Dendritic cell treated with granulocyte-macrophage colony-stimulating factor and Interleukin-4, amounts not matched to agents 40 ng/mL and 50 ng/mL, for 4 days (primary cell): ENCODE measurements at regions not wholly inside any gene's neighbourhood (a gene's known extent, or its start where the extent isn't known, plus 50 kb on each side); places are given as distances from the start of the nearest gene placed in this dataset.

Source experiments
- H3K27ac Mint-ChIP-seq: one replicate; pipeline ENCODE4 v1.8.0; 2022; ENCODE audit warnings: mild to moderate bottlenecking, mixed read lengths
- H3K27me3 Mint-ChIP-seq: one replicate; pipeline ENCODE4 v1.8.0; 2022; ENCODE audit warnings: mild to moderate bottlenecking, mixed read lengths
- H3K36me3 Mint-ChIP-seq: one replicate; pipeline ENCODE4 v1.8.0; 2022; ENCODE audit warnings: low read depth, mixed read lengths
- H3K4me1 Mint-ChIP-seq: one replicate; pipeline ENCODE4 v1.8.0; 2022; ENCODE audit warnings: low read depth, mixed read lengths
- H3K4me3 Mint-ChIP-seq: one replicate; pipeline ENCODE4 v1.8.0; 2022; ENCODE audit warnings: mild to moderate bottlenecking, moderate library complexity, mixed read lengths
- H3K9me3 Mint-ChIP-seq: one replicate; pipeline ENCODE4 v1.8.0; 2022; ENCODE audit warnings: mixed read lengths
- intact Hi-C: fragments of 100-400 bp; cut with micrococcal nuclease; formaldehyde crosslinking; loops from one replicate; pipeline ENCODE4 v1.15.0; 2022

DNA sequence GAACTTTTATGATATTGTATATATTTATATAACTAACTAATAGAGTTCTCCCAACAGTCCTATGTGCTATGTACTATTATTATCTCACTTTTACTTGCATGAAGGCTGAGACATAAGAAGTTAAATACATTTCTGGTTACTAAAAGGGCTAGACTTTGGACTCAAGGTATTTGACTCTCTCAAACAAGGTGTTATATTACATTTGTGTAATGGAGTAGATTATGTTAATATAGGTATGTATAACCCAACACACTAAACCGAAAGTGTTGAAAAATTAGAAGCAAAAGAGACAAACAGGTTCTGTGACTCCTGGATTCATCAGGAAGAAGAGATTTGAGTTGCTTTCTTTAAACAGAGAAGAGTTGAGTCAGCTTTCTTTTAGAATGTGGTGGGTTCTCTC, 733.6 kb upstream of the ZEB2 start:
- H3K27ac Mint-ChIP-seq = no peak overlapping the region
- H3K4me3 Mint-ChIP-seq = no peak overlapping the region
- intact Hi-C loops = no loop called here
- no peaks in the 10 kb centered on the region for H3K9me3 Mint-ChIP-seq
- H3K27me3 Mint-ChIP-seq = peaks cover 75% of the 10 kb centered on the region
- H3K4me1 Mint-ChIP-seq = peaks cover under 1% of the 10 kb centered on the region
- no peaks in the 10 kb centered on the region for H3K36me3 Mint-ChIP-seq

- Mint-ChIP-seq H3K9me3 (no peaks in the 10 kb centered on the region), H3K36me3 (no peaks in the 10 kb centered on the region), H3K27ac (no peak overlapping the region), H3K27me3 (peaks cover 32% of the 10 kb centered on the region), H3K4me3 (no peak overlapping the region), H3K4me1 (no peaks in the 10 kb centered on the region)
- intact Hi-C loops = no loop called here
These were observed 725.5 kb upstream of the ZEB2 start for GRCh38 chr2:145245268-145245870.

DNA sequence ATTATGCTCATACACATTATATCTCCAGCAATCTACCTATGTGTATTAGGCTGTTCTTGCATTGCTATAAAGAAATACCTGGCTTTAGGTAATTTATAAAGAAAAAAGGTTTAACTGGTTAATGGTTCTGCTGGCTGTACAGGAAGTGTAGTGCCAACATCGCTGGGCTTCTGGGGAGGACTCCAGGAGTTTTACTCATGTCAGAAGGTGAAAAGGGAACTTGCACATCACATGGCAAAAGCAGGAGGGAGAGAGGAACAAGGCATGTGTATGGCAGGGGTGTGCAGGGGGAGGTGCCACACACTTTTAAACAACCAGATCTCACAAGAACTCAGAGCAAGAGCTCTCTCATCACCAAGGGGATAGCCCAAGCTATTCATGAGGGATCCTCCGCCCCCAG, 715.4 kb upstream of the ZEB2 start:
- Mint-ChIP-seq H3K4me3 (no peak overlapping the region), H3K27me3 (peaks cover 10% of the 10 kb centered on the region), H3K4me1 (peaks cover 9% of the 10 kb centered on the region), H3K36me3 (no peaks in the 10 kb centered on the region), H3K9me3 (no peaks in the 10 kb centered on the region), H3K27ac (no peak overlapping the region)
- intact Hi-C loops = no loop called here

- no peak overlapping the region for H3K27ac Mint-ChIP-seq
- H3K27me3 Mint-ChIP-seq = peaks cover 12% of the 10 kb centered on the region
- H3K4me3 Mint-ChIP-seq = no peak overlapping the region
- no peaks in the 10 kb centered on the region for H3K9me3 Mint-ChIP-seq
- H3K36me3 Mint-ChIP-seq = no peaks in the 10 kb centered on the region
- peaks cover 8% of the 10 kb centered on the region for H3K4me1 Mint-ChIP-seq
- intact Hi-C loops = no loop called here
These were observed 710.6 kb upstream of the ZEB2 start for GRCh38 chr2:145230546-145230945.

DNA sequence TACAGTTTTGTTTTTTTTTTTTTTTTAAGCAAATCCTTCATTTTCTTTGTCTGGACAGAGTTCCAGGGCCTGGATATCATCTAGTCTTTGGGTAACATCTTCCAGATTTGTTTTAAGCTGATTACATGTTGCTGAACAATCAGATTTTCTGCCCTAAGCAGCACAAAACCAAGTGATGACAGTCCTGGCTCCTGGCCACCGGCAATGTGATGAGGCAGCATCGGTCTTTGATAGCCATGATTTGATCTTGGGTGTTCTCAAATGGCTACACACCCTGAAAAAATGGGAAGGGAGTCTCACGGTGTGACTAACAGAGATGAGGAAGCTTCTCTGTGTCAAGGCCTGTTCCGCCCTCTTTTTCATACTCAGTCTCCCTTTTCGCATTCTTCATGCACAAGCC, 708.6 kb upstream of the ZEB2 start:
- Mint-ChIP-seq H3K27ac (no peak overlapping the region), H3K36me3 (no peaks in the 10 kb centered on the region), H3K9me3 (no peaks in the 10 kb centered on the region), H3K27me3 (peaks cover 7% of the 10 kb centered on the region), H3K4me3 (no peak overlapping the region), H3K4me1 (no peaks in the 10 kb centered on the region)
- intact Hi-C loops = no loop called here

DNA sequence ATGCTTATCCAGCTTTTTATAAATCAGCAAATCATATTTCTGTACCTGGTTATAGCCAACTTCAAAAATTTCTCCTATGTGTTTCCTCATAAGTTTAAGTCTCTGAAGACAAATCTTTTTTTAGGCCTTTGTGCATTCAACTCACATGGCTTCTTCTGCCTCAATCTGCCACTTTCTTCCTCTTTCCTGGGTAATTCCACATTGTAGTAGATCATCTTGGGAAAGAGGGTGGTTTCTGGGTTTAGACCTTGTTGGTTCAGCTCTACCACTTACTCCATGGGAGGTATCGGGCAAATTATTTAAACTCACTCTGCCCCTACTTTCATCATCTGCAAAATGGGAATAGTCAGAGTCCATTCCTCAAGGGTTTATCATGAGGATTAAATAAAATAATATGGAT, 707.0 kb upstream of the ZEB2 start:
- Mint-ChIP-seq H3K4me1 (no peaks in the 10 kb centered on the region), H3K27me3 (peaks cover 7% of the 10 kb centered on the region), H3K9me3 (no peaks in the 10 kb centered on the region), H3K36me3 (no peaks in the 10 kb centered on the region), H3K27ac (no peak overlapping the region), H3K4me3 (no peak overlapping the region)
- intact Hi-C loops = no loop called here

GRCh38 chr2:145221516-145221915, 701.6 kb upstream of the ZEB2 start:
- Mint-ChIP-seq H3K4me1 (peaks cover 5% of the 10 kb centered on the region), H3K9me3 (peaks cover 7% of the 10 kb centered on the region), H3K36me3 (no peaks in the 10 kb centered on the region), H3K4me3 (no peak overlapping the region), H3K27ac (no peak overlapping the region), H3K27me3 (peaks cover 4% of the 10 kb centered on the region)
- intact Hi-C loops = no loop called here

DNA sequence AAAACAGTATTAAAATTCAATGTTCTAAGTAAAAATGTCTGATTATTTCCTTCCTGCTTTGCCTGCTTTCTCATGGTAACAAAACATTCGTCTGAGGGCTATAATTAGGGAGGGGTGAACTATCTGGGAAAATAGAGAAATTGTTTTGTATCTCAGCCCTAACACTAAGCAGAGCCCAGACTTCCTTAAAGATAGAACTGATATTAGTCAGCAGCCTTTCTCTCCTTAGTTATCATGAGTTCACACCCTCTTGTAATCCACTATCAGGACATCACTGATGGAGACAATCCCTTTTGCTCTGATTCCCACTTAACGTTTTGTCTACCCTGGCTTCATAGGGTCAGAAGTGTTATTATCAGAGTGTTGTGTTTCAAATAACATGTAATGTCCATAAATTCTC, 701.1 kb upstream of the ZEB2 start:
- H3K27me3 Mint-ChIP-seq = peaks cover 2% of the 10 kb centered on the region
- H3K4me1 Mint-ChIP-seq = peaks cover 5% of the 10 kb centered on the region
- no peak overlapping the region for H3K27ac Mint-ChIP-seq
- H3K9me3 Mint-ChIP-seq = peaks cover 9% of the 10 kb centered on the region
- intact Hi-C loops = no loop called here
- no peak overlapping the region for H3K4me3 Mint-ChIP-seq
- H3K36me3 Mint-ChIP-seq = no peaks in the 10 kb centered on the region

- Mint-ChIP-seq H3K9me3 (peaks cover 9% of the 10 kb centered on the region), H3K36me3 (no peaks in the 10 kb centered on the region), H3K4me3 (no peak overlapping the region), H3K27me3 (peaks cover 2% of the 10 kb centered on the region), H3K4me1 (peaks cover 5% of the 10 kb centered on the region), H3K27ac (no peak overlapping the region)
- intact Hi-C loops = no loop called here
These were observed 700.6 kb upstream of the ZEB2 start for GRCh38 chr2:145220496-145220895.

DNA sequence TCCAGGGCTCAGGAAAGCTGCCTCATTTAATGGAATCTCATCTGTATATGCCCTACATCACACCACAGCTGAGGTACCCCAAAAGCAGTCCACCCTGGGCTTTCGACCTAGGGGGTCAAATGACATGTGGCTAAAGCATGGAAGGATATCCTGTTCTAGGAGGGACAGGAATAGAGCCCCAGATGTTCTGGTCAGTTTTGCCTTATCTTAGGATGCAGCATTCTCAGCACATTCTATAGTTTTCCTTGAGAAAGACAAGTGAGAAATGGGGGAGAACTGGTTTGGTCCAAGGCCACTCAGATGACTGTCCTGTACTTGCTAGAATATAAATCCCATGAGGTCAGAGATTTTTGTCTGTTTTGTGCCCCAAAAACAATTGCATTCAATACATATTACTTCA, 688.0 kb upstream of the ZEB2 start:
- intact Hi-C loops = no loop called here
- H3K4me1 Mint-ChIP-seq = peaks cover 13% of the 10 kb centered on the region
- peaks cover 44% of the 10 kb centered on the region for H3K9me3 Mint-ChIP-seq
- no peak overlapping the region for H3K27ac Mint-ChIP-seq
- H3K27me3 Mint-ChIP-seq = peaks cover 3% of the 10 kb centered on the region
- H3K4me3 Mint-ChIP-seq = no peak overlapping the region
- peaks cover 6% of the 10 kb centered on the region for H3K36me3 Mint-ChIP-seq

DNA sequence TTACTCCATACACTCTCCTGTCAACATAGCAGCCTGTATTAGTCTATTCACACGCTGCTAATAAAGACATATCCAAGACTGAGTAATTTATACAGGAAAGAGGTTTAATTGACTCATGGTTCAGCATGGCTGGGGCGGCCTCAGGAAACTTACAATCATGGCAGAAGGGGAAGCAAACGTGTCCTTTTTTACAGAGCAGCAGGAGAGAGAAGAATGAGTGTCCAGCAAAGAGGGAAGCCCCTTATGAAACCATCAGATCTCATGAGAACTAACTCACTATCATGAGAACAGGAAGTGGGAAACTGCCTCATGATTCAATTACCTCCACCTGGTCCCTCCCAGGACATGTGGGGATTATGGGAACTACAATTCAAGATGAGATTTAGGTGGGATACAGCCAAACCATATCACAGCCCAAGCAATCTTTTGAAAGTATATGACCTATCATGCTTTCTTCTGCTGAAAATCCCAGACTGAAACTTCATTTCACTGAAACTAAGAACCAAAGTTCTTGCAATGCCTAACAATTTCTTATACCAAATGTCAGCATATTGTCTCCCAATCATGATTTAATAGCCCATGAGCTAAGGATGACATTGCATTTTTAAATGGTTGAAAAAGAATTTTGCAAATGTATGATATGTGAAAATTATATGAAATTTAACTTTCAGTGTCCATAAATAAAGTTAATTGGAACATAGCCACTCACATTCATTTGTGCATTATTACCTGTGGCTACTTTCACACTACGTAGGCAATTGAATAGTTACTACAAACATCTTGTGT, 686.8 kb upstream of the ZEB2 start:
- Mint-ChIP-seq H3K36me3 (peaks cover 6% of the 10 kb centered on the region), H3K4me3 (no peak overlapping the region), H3K27ac (no peak overlapping the region), H3K4me1 (peaks cover 13% of the 10 kb centered on the region), H3K9me3 (peaks cover 32% of the 10 kb centered on the region), H3K27me3 (no peaks in the 10 kb centered on the region)
- intact Hi-C loops = no loop called here

GRCh38 chr2:145203891-145204290, 684.0 kb upstream of the ZEB2 start:
- Mint-ChIP-seq H3K36me3 (peaks cover 6% of the 10 kb centered on the region), H3K9me3 (peaks cover 15% of the 10 kb centered on the region), H3K4me3 (no peak overlapping the region), H3K4me1 (peaks cover 7% of the 10 kb centered on the region), H3K27ac (no peak overlapping the region), H3K27me3 (no peaks in the 10 kb centered on the region)
- intact Hi-C loops = no loop called here

DNA sequence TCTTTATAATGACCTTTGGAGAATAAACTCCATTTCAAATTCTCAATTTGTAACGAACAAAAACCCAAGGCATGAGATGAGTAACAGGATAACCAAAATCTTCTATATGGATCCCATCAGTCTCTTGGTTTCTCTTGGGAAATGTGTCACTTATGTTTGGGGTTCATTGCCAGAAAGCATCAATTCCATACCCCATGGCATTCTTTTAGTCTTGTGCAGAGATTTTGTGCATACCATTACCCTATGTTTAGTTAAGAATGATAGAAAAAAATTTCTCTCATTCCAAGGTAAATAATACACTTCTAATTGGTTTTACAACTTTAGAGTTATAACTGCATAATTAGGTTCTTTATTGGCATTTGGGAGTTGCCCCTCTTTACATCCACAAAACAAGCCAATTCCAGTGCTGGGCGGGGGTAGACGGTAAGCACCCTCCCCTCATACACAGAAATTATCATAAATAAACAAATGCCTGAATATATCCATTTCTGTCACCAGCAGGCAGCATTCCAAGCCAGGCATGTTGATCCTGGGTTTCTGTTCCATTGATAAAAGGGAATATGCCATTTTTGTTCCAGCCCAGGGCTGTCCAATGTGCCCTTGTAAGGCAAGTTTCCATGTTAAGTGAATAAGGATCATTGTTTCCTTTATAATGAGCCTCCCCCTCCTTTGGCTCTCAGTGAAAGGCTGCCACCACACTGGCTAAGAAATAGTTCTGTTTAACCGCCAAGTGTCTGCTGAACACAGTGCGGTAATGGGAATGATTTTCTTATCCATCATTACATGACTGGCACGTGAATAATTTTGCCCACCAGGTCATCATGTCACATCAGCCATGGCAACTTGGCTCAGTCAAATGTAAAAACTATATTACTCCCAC, 680.1 kb upstream of the ZEB2 start:
- Mint-ChIP-seq H3K27ac (no peak overlapping the region), H3K27me3 (peaks cover 3% of the 10 kb centered on the region), H3K4me1 (no peaks in the 10 kb centered on the region), H3K36me3 (no peaks in the 10 kb centered on the region), H3K4me3 (no peak overlapping the region), H3K9me3 (no peaks in the 10 kb centered on the region)
- intact Hi-C loops = no loop called here

- Mint-ChIP-seq H3K4me3 (no peak overlapping the region), H3K27ac (no peak overlapping the region), H3K27me3 (peaks cover 3% of the 10 kb centered on the region), H3K9me3 (no peaks in the 10 kb centered on the region), H3K36me3 (no peaks in the 10 kb centered on the region), H3K4me1 (no peaks in the 10 kb centered on the region)
- intact Hi-C loops = no loop called here
These were observed 679.1 kb upstream of the ZEB2 start for GRCh38 chr2:145199042-145199441.
